Transverse colon (tissue), 3 donors: ENCODE measurements at regions not wholly inside any gene's neighbourhood (a gene's known extent, or its start where the extent isn't known, plus 50 kb on each side); places are given as distances from the start of the nearest gene placed in this dataset.

Experiments used
- CTCF ChIP-seq, 5 experiments: fragments of 200-600 bp in 3 of 5; fragments of 450-650 bp in 2 of 5; sonication (generic) in 3 of 5; IDR thresholded peaks; 1 replicate in 2 of 5; 2 replicates in 3 of 5; pipeline ENCODE4 v1.5.1; 2016 to 2017; ENCODE audit warnings: antibody characterized with exemption in 5 of 5, inconsistent platforms in 3 of 5, mild to moderate bottlenecking in 2 of 5, moderate library complexity in 1 of 5
- POLR2A ChIP-seq: fragments of 450-650 bp; IDR thresholded peaks from one replicate; pipeline ENCODE4 v1.6.1; 2016; ENCODE audit warnings: antibody characterized with exemption, mild to moderate bottlenecking, moderate library complexity

GRCh38 chr7:89839329-89839728, 314.9 kb upstream of the STEAP1 start:
- TF ChIP-seq POLR2A: no peak
- no peak for TF ChIP-seq CTCF (IDR thresholded peaks at IDR 0.05)
